ENCODE measurements at regions not wholly inside any gene's neighbourhood (a gene's known extent, or its start where the extent isn't known, plus 50 kb on each side); places are given as distances from the start of the nearest gene placed in this dataset.
"Not testable (repeated sequence)": the region's sequence is repeated elsewhere in the genome, so short reads cannot be mapped to it uniquely, and the experiment has no call there.

- DNase-seq = peak; percentile 75
These were observed 117.5 kb downstream of the DACT1 start for GRCh38 chr14:58755031-58755925.

GRCh38 chr14:58760121-58760520 is 122.4 kb downstream of the DACT1 start:
- DNase-seq = no peak

GRCh38 chr14:58762629-58763028 is 124.9 kb downstream of the DACT1 start:
- DNase-seq = no peak

- DNase-seq = no peak
These were observed 125.4 kb downstream of the DACT1 start for GRCh38 chr14:58763210-58763609.

GRCh38 chr14:58765418-58765831 is 127.7 kb downstream of the DACT1 start:
- no peak for DNase-seq

GRCh38 chr14:58765843-58766242 is 128.1 kb downstream of the DACT1 start:
- no peak for DNase-seq

GRCh38 chr14:58769011-58769643 is 131.4 kb downstream of the DACT1 start:
- no peak for DNase-seq

GRCh38 chr14:58769771-58770170 is 132.0 kb downstream of the DACT1 start:
- no peak for DNase-seq

GRCh38 chr14:58770491-58770982 is 132.8 kb downstream of the DACT1 start:
- DNase-seq = no peak

GRCh38 chr14:58771016-58771415 is 133.3 kb downstream of the DACT1 start:
- no peak for DNase-seq

GRCh38 chr14:58772116-58772515 is 134.4 kb downstream of the DACT1 start:
- peak; percentile 20 for DNase-seq

- DNase-seq = peak; percentile 23
These were observed 135.2 kb downstream of the DACT1 start for GRCh38 chr14:58772794-58773620.

- DNase-seq = no peak
These were observed 136.8 kb downstream of the DACT1 start for GRCh38 chr14:58774531-58774930.

GRCh38 chr14:58775130-58775529 is 137.4 kb downstream of the DACT1 start:
- DNase-seq = not testable (repeated sequence)

- DNase-seq = no peak
These were observed 138.8 kb downstream of the DACT1 start for GRCh38 chr14:58776516-58776915.

- peak; percentile 31 for DNase-seq
These were observed 139.8 kb downstream of the DACT1 start for GRCh38 chr14:58777541-58777979.

GRCh38 chr14:58778202-58778601 is 140.4 kb downstream of the DACT1 start:
- DNase-seq = no peak

GRCh38 chr14:58779376-58779775 is 141.6 kb downstream of the DACT1 start:
- DNase-seq = no peak

GRCh38 chr14:58780185-58780584 is 142.4 kb downstream of the DACT1 start:
- DNase-seq = no peak

GRCh38 chr14:58780605-58781004 is 142.8 kb downstream of the DACT1 start:
- DNase-seq = no peak

GRCh38 chr14:58782011-58782410 is 144.2 kb downstream of the DACT1 start:
- DNase-seq = no peak

GRCh38 chr14:58783792-58784511 is 146.2 kb downstream of the DACT1 start:
- no peak for DNase-seq

Data from NCI-H510A treated with DMSO at 0.1 percent for 48 hours (cell line).